GM21619 (cell line): ENCODE measurements at regions not wholly inside any gene's neighbourhood (a gene's known extent, or its start where the extent isn't known, plus 50 kb on each side); places are given as distances from the start of the nearest gene placed in this dataset.
"Not testable (repeated sequence)": the region's sequence is repeated elsewhere in the genome, so short reads cannot be mapped to it uniquely, and the experiment has no call there.

Experiments
- ATAC-seq: cut with Tn5 transposase; IDR thresholded peaks from one replicate; pipeline ENCODE4 v1.9.1; 2021; ENCODE audit not compliant: unreplicated experiment

DNA sequence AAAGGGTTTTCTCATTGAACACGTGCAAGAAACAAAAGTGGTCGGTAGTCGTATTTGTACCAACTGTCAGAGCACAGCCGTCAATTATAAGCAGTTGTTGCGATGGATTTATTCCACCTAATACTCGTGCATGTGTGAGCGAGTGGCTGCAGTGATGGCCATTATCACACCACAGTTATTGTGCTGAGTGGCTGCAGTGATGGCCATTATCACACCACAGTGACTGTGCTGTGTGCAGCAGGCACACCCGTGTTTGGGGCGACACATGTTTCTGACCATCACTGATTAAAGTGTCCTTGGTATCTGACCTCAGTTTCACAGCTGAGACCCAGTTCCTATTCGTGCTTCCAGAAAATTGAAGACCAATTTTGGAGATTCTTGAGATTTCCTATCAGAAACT lies 142.9 kb upstream of the PFKP start:
- ATAC-seq, result no peak

DNA sequence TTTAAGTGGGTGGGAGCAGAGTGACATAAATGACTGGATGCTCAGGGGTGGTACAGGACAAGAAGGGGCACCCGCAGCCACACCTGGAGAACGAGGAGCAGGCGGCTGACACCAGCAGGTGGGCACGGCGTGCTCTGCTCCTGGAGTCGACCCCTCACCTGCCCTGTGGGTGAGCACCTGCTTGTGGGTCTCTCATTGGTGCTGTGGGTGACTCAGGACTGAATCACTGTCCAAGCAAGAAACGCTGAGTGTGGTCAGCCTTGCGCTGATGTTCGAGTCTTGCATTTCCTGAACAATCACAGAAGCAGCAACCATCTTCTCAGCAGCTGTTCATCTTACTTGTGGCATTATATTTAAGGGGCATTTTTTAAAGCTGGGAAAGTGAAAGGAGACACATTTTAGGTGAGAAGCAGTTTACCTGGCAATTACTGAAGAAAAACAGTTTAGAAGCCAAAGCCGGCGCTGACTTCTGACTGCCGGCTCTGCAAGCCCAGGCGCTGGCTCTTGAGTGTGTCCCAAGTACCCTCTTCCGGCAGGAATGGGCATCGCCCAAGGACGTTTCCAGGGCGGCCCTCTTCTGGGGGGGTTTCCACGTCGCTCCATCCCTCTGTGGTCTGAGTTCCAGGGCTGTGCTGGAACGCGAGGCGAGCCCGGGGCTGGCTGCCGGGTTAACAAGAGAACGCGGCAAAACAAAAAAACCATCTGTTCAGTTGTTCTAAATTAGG lies 145.2 kb upstream of the PFKP start:
- no peak for ATAC-seq

DNA sequence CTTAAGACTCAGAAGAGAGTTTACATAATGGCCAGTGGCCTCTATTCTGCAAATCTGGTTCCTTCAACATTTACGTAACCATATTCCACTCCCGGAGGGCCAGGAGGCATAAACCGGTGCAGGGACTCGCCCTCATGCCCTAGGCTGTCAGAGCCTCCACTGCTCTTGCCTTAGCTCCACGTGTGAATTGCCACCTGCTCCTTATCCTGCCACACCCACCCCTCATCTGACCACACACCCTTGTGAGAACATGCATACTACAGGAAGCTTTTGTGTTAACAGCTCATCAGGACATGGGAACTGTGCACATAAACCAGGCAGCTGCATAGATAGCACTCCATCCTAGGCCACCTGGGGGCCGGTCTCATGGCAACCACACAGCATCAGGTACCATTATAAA lies 146.7 kb upstream of the PFKP start:
- ATAC-seq, result no peak

DNA sequence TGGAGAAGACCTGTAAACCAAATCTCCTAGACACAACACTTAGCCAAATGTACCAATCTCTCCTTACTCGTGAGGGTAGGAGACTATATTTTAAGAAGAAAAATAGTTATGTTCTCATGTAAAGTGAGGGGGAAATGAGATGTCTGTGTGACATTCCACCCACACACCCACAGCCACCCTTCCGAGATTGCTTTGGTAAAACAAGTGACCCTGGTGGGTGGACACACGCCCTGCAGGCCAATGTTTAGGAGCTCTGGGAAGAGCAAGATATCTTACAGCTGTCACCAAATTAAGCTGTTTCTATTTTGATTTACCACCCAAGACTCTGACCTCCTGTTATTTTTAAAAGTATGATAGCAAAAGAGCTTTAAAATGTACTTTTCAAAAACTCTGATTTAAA lies 147.2 kb upstream of the PFKP start:
- ATAC-seq, result no peak

DNA sequence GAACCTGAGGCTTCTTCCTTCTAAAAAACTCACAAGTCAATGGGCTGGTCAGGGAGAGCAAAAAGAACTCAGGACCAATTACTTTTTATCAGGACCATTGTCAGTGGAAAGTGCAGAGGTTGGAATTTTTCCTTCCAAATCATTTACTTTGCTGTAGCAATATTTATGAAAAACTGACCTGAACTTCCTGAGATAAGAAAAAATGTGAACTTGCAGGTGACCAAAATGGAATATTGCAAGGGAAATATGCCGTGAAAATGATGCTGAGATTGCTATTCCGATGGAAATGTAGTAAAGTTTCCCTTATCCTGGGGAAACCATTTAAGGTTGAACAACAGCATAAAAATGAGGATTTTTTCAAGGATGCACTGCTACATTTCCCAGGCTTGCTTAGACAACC lies 148.3 kb upstream of the PFKP start:
- no peak for ATAC-seq

DNA sequence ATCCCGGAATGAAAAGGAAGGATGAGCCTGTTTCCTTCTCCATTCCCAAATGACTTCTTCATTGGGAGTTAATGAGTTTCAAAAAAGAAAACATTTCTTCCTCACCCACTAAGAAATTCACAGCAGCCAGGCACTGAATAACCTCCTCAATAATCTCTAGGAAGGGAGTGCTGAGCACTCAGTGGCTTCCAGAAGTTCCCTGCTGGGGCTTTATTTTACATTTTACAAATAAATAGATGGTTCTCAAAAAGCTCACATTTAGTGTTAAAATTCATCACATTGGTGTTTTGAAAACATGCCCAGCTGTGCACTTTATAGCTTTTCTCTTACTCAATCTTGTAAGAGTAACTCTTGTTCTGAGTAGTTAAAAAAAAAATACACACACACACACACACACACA lies 148.9 kb upstream of the PFKP start:
- ATAC-seq, result no peak

DNA sequence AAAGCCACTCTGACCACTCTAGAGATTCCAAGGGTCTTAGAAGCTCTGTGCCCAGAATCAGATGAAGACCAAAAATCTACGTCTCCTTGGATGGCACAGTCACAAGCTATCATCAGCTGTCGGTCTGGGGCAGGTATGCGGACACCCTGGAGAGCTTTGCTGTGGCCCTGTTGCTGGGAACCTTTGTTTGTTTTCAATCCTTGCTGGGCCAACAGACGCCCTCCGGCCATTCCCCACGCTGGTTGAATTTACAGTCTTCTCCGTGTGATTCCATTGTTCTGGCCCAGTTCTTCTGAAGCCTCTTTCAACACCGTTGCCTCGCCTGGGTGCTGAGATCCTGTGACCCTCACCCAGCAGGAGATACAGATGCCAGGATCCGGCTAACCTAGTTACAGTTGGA lies 149.4 kb upstream of the PFKP start:
- no peak for ATAC-seq

DNA sequence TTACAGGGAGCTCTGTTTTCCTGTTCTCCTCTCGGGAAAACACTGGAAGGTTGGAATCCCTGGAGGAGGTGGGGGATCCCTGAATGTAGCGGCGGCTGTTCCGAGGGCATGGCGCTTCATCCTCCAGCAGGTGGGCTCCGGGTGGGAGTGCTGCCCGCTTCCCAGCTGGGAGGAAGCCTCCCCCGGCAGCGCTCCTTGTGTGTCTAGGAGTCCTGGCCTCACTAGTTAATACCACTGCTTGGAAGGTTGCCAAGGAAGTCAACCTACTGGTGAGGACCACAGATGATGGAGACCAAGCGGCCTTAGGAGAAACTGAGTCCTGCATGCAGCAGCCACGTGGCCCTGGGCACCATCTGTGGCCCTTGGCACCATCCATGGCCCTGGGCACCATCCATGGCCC lies 151.9 kb upstream of the PFKP start:
- no peak for ATAC-seq

DNA sequence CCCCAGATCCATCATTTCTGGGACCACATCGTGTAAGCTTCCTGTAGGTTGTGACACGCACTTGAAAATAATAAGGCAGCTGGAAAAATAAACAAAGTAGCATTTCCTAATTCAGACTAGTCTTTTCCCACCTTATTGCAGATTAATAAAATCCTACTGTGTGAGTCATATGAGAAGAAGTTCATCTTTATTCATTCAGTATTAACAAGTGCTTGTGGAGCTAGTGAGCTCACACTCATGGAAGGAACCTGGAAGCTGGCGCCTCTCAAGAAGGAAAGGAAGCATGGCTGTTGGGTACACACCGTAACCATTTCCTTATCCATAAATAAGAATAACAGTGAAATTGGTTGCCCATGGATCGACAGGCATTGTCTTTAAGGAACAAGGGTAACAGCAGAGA lies 152.6 kb upstream of the PFKP start:
- ATAC-seq, result no peak

DNA sequence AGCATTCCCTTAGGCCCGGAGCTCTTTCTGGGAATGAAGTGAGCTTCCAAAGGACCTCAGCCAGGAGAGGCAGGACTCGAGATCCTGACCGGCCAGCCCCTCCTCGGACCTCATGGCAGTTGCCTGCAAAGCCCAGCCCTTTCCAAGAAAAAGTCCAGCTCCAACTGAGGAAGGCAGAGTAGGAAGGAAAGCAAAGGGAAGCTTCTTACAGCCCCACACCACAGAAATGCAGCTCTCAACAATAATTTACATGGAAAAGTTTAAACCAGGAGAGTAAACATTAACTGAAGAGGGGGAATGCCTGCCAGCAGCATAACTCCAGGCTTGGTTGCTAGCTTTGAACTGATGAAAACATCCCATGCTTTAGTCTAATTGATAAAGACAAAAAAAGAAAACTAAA lies 153.9 kb upstream of the PFKP start:
- ATAC-seq, result no peak

DNA sequence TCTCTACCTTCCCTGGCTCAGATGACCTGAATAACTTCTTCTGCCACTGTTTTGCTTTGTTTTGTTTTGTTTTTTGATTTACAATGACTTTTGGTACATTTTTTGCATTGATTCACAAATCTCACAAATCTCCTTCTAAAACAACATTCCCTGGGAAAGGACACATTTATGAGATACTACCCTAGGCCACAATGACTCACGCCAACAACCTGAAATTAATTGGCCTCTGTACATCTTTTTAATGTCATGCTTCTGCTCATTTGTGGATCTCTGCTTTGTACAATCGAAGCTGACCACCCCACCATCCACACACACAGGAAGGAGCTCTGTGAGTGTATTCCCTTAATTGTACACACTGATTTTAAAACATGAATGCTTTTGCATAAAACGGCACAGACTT lies 156.7 kb upstream of the PFKP start:
- no peak for ATAC-seq

DNA sequence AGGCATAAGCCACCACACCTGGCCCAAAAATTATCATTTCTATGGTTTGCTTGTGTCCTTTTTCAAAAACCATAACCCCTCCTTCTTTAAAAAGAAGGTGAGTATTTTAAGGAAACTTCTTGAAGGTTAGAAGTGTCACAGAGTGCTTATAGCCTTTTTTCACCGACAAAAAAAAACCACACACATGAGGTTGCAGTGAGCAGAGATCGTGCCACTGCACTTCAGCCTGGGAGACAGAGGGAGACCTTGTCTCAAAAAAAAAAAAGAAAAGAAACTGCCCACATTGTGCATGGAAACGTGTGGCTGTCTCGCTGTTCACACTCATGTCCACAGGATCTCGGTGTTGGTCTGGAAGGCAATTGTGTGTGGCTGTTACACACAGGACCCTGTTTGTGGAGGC lies 157.4 kb upstream of the PFKP start:
- ATAC-seq, result no peak

DNA sequence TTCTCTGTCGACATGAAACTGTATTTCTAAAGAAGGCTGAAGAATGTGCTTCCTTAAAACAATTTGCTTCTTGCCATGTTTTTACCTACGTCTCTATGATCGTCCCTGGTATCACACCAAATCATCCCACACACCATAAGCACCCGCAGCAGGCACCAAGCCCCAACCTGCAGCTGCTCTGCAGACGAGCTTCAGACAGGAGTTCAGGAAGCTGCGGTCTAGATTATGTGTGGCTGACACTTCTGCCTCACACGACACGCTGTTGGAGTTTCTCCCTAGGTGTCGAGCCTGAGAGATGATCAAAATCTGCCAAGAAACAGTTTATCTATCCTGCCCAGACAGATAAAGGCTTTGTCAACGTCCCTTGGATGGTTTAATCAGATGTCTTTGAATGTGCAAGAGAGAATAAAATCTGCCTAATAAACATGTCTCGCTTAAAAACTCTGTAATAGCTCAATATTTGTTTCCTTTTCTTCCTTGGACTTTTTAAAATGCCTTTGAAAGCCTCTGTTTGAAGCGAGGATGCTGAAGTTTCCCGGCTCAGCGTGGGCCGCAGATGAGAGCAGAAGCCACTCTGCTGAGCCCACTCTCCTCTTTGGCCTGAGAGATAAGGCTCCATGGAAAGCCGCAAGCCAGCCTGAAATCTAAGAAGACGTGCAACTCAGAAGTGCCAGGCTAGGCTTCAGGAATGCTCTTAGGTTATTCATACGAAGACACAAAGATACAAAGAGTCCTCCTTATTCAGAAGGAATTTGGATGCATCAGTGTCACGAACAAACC lies 158.3 kb upstream of the PFKP start:
- ATAC-seq, result no peak

DNA sequence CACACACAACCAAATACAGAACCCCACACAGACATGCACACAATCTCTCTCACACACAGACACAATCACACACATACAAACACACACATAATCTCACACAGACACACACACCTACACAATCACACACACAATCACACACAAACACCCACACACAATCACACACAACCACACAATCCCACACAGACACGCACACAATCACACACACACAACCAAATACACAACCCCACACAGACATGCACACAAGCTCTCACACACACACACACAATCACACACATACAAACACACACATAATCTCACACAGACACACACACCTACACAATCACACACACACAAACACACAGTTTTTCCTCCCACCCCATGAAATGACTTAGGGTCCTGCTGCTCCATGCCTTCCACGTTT lies 160.4 kb upstream of the PFKP start:
- no peak for ATAC-seq

DNA sequence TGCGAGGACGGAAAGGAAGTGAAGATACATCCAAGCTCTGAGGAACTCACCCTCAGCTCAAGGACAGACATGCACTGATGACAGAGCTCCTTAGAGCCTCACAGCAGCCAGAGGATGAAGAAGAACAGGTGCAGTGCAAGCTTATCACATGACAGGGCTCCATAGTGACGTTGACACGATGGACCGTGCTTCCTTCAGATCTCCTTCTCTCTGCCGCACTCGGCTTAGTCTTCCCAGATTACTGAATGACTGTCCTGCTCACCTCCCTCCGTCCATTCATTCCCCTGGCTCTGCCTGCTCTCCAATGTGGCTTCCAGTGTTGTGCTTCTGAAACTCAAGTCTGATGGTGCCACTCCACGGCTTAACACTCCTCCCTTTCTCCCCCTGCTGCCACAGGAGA lies 161.5 kb upstream of the PFKP start:
- ATAC-seq, result no peak

DNA sequence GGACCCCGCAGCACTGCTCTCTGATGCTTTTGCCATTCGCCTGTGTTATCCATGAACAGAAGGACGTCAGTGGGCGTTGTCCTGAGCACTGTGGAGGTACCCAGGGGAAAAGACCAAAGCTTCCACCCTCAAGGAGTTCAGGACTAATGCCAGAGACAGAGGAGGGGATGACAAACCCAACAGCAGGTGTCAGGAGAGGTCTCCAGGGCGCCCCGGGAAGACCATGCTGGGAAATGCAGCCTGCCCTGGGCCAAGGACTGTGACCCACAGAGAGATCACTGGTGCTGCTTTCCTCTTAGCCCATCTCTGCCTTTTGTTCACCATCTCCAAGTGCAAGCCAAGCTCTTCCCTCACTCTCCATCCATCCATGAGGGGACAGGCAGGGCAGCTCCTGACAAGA lies 166.8 kb upstream of the PFKP start:
- no peak for ATAC-seq

DNA sequence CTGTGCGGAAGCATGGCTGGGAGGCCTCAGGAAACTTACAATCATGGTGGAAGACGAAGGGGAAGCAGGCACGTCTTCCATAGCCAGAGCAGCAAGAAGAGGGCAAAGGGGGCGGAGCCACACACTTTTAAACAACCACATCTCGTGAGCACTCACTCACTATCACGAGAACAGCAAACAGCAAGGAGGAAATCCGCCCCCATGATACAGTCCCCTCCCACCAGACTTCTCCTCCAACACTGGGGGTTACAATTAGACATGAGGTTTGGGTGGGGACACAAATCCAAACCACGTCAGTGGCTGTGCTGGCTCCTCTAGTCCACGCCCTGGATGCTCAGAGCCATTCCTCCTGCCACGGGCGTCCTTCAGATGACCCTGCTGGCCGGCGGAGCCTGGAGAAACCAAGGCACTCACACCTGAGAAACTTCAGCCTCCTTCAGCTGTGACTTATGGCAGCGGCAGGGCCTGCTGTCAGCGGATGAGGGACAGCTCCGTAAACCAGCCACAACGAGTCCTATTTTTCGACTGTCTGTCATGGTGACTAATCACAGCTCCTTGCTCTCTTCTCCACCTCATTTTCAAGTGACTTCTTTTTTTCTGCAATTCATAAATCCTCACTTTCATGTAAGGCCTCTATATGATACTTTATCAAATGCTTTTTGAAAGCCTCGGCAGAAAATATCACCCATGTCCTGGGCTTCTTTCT lies 167.9 kb upstream of the PFKP start:
- no peak for ATAC-seq

DNA sequence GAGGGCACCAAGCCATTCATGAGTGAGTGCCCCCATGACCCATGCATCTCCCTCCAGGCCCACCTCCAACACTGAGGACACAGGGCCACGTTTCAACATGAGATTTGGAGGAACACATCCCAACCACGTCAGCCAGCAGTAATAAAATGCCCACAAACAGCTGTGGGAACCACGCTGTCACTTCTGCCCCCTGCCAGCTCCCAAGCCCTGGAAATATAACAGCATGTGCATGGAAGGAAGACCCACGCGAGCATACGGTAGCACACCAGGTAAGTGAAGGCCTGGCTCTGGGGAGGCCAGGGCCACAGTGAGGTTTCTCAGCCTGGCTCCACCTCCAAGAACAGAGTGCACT lies 168.9 kb upstream of the PFKP start:
- no peak for ATAC-seq

DNA sequence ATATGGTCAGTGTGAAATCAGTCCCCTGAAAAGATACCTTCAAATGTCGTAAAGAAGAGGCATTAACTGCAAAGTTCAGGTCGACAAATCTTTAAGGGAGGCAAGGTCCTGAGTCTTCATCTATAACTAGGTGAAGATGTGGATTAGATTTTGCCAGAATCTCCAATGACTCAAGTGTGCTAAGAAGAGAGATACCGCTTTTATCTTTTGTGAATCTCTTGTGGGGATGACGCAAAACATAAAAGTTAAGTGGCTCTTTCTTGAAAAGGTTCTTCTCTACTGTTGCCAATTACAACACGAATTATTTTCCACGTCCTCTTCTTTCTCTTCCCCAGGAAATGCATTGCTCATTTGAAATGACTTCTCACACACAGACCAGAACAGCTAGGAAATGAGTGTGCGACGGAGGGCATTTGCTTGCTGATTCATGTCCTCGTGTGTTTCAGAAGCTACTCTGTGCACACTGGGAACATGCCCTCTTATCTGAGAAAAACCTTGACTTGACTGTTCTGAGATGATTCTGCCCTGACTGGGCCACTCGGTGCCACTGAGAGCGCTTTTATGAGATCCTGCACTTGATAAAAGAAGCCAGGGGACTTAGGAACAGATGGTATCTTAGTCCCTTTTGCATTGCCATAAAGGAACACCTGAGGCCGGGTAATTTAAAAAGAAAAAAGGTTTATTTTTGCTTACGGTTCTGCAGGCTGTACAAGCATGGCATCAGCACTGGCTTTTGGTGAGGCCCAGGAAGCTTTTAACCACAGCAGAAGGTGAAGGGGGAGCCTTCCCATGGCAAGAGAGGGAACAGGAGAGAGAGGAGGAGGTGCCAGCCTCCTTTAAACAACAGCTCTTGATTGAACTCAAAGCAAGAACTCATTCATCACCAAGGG lies 169.5 kb upstream of the PFKP start:
- no peak for ATAC-seq

DNA sequence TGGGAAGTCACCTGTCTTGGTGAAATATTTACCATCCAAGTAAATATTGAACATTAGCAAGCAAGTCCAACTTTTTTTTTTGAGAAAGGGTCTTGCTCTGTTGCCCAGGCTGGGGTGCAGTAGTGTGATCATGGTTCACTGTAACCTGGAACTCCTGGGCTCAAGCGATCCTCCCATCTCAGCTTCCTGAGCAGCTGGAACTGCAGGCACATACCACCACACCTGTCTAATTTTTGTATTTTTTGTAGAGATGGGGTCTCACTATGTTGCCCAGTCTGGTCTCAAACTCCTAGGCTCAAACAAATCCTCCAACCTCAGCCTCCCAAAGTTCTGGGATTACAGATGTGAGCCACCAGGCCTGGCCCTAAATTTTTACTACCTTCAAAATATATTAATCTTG lies 171.0 kb upstream of the PFKP start:
- ATAC-seq, result not testable (repeated sequence)

DNA sequence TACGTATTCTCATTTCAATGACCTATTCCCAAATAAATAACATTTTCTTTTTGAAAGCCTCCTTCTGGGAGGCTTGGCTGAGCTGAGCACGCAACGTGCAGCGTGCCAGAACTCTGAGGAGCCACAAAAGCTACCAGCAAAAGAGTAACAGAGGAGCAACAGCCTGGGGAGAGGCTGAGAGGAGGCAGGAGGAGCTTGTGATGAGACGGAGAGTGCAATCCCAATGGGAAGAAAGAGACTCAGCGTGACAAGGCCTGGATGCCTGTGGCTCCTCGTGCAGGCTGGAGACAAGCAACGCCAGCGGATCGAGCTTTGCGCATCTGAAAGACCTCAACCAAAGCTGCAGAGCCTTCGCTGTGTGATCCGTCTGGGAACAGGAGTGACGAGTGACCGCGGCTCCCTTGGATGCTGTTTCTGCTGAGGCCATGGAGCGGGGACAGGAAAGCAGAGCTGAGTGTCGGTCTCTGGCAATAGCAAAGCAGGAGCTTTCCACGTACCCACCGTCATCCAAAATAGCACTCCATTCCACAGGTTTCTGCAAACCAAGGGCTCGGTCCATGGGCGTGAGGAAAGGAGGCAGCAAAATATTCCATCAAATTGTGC lies 171.7 kb upstream of the PFKP start:
- no peak for ATAC-seq
